Osteoblast (primary cell): ENCODE measurements at regions not wholly inside any gene's neighbourhood (a gene's known extent, or its start where the extent isn't known, plus 50 kb on each side); places are given as distances from the start of the nearest gene placed in this dataset.

Experiments used
- DNase-seq: peaks from one replicate; pipeline ENCODE4 v3.0.0; 2011; ENCODE audit warnings: low spot score, mixed read lengths; ENCODE audit not compliant: insufficient read length; ENCODE audit errors: missing footprints
- H2AFZ ChIP-seq: 2 replicates; pipeline ENCODE4 v1.6.0; 2011; ENCODE audit warnings: mild to moderate bottlenecking, low read length
- H3K27ac ChIP-seq: 2 replicates; pipeline ENCODE4 v1.5.1; 2011; ENCODE audit warnings: mild to moderate bottlenecking, low read depth, low read length, moderate library complexity
- H3K27me3 ChIP-seq: 2 replicates; pipeline ENCODE4 v1.6.0; 2012; ENCODE audit warnings: mild to moderate bottlenecking, control low read depth, inconsistent platforms, low read length, moderate library complexity; ENCODE audit not compliant: insufficient read depth
- H3K36me3 ChIP-seq: 2 replicates; pipeline ENCODE4 v1.5.1; 2011; ENCODE audit warnings: mild to moderate bottlenecking, low read length, control low read depth, moderate library complexity; ENCODE audit not compliant: insufficient read depth
- H3K4me1 ChIP-seq: 2 replicates; pipeline ENCODE4 v1.5.1; 2011; ENCODE audit warnings: mild to moderate bottlenecking, low read length, control low read depth, moderate library complexity; ENCODE audit not compliant: insufficient read depth
- H3K4me2 ChIP-seq: 2 replicates; pipeline ENCODE4 v1.6.0; 2011; ENCODE audit warnings: mild to moderate bottlenecking, low read length; ENCODE audit not compliant: insufficient read depth
- H3K4me3 ChIP-seq: fragments of 200-600 bp; sonication (generic); 3 replicates; pipeline ENCODE4 v1.5.1; 2012; ENCODE audit warnings: mild to moderate bottlenecking, low read length, inconsistent platforms; ENCODE audit not compliant: insufficient read depth
- H3K79me2 ChIP-seq: 2 replicates; pipeline ENCODE4 v1.6.0; 2012; ENCODE audit warnings: mild to moderate bottlenecking, low read length, control low read depth, inconsistent platforms; ENCODE audit not compliant: insufficient read depth
- H3K9me3 ChIP-seq: 2 replicates; pipeline ENCODE4 v1.5.1; 2011; ENCODE audit warnings: low read depth, low read length, control low read depth
- H4K20me1 ChIP-seq: 2 replicates; pipeline ENCODE4 v1.6.0; 2012; ENCODE audit warnings: mild to moderate bottlenecking, low read length, control low read depth; ENCODE audit not compliant: insufficient read depth
- CTCF ChIP-seq: IDR thresholded peaks from 2 replicates; pipeline ENCODE4 v1.5.1; 2011; ENCODE audit warnings: mild to moderate bottlenecking, low read depth, low read length, moderate library complexity; ENCODE audit errors: extremely low read depth

- DNase-seq = no peak
- H3K27me3 ChIP-seq = no peaks in the 10 kb centered on the region
- H3K27ac ChIP-seq = no peak overlapping the region
- peak overlapping the region; percentile 1 for H2AFZ ChIP-seq
- TF ChIP-seq CTCF = no peak
- no peak overlapping the region for H3K4me3 ChIP-seq
- H3K4me2 ChIP-seq = no peak overlapping the region
- no peaks in the 10 kb centered on the region for H4K20me1 ChIP-seq
- H3K9me3 ChIP-seq = peaks cover 2% of the 10 kb centered on the region
- no peaks in the 10 kb centered on the region for H3K79me2 ChIP-seq
- no peaks in the 10 kb centered on the region for H3K4me1 ChIP-seq
- no peaks in the 10 kb centered on the region for H3K36me3 ChIP-seq
These were observed 800.2 kb downstream of the KCNJ2 start for GRCh38 chr17:70969521-70970034.

DNA sequence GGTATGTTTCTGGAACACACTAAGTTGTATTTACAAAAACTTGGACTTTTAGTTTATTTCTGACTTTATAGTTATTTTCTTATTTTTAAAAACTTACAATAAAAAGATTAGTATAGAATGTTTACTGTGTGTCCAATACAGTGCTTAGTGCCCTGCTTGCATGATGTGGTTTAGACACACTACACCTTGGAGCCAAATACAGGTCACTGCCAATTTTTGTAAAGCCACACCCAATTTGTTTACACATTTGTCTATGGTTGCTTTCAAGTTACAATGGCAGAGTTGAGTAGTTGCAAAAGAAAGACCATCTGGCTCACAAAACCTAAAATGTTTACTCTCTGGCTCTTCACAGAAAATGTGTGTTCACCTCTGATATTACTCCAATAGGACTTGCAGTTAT, 807.1 kb downstream of the KCNJ2 start:
- Histone ChIP-seq H3K27ac (no peak overlapping the region), H3K4me3 (no peak overlapping the region), H3K27me3 (no peaks in the 10 kb centered on the region), H3K9me3 (no peaks in the 10 kb centered on the region), H3K4me1 (no peaks in the 10 kb centered on the region), H3K36me3 (no peaks in the 10 kb centered on the region), H3K79me2 (no peaks in the 10 kb centered on the region), H2AFZ (no peak overlapping the region), H3K4me2 (no peak overlapping the region), H4K20me1 (no peaks in the 10 kb centered on the region)
- TF ChIP-seq CTCF = no peak
- DNase-seq = no peak

- Histone ChIP-seq H3K4me2 (no peak overlapping the region), H3K4me1 (no peaks in the 10 kb centered on the region), H2AFZ (no peak overlapping the region), H3K79me2 (no peaks in the 10 kb centered on the region), H4K20me1 (no peaks in the 10 kb centered on the region), H3K27ac (no peak overlapping the region), H3K9me3 (peaks cover 3% of the 10 kb centered on the region), H3K27me3 (no peaks in the 10 kb centered on the region), H3K36me3 (no peaks in the 10 kb centered on the region), H3K4me3 (no peak overlapping the region)
- TF ChIP-seq CTCF = no peak
- no peak for DNase-seq
These were observed 815.5 kb downstream of the KCNJ2 start for GRCh38 chr17:70984873-70985272.

DNA sequence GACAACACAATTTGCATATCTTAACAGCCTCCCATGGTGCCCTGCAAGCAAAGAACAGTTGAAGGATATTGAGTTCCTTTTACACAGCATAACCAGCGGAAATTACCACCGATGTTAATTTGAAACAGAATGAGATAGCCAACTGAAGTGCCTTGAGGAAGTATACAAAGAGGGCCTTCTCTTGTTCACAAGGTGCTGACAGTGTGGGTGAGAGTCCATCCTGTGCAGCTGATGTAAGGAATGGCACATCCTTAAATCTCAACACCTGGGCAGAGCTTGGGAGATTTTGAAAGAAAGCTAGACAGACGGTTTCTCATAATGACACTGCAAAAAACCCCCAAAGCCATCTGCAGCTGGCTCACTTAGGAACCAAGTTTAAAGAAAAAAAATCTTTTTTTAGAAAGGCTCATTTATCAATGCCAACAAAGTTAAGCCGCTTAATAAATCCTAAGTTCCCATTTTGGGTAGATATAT, 818.6 kb downstream of the KCNJ2 start:
- no peaks in the 10 kb centered on the region for H3K27me3 ChIP-seq
- no peak overlapping the region for H2AFZ ChIP-seq
- no peaks in the 10 kb centered on the region for H3K36me3 ChIP-seq
- DNase-seq = no peak
- no peak for TF ChIP-seq CTCF
- H3K27ac ChIP-seq = no peak overlapping the region
- no peak overlapping the region for H3K4me3 ChIP-seq
- no peaks in the 10 kb centered on the region for H4K20me1 ChIP-seq
- H3K79me2 ChIP-seq = no peaks in the 10 kb centered on the region
- H3K4me2 ChIP-seq = no peak overlapping the region
- H3K9me3 ChIP-seq = peaks cover 3% of the 10 kb centered on the region
- no peaks in the 10 kb centered on the region for H3K4me1 ChIP-seq
